Fibroblast of the aortic adventitia (primary cell): ENCODE measurements at regions not wholly inside any gene's neighbourhood (a gene's known extent, or its start where the extent isn't known, plus 50 kb on each side); places are given as distances from the start of the nearest gene placed in this dataset.

ENCODE experiments used
- DNase-seq: peaks from one replicate; pipeline ENCODE4 v3.0.0-alpha.2; 2010; ENCODE audit warnings: low read depth
- H3K4me3 ChIP-seq: 2 replicates; pipeline ENCODE4 v1.5.1; 2011; ENCODE audit warnings: low read depth, mild to moderate bottlenecking, control low read depth, low read length, moderate library complexity
- TF ChIP-seq, protein P1 (sequence below): IDR thresholded peaks from 2 replicates; pipeline ENCODE4 v1.5.1; 2011; ENCODE audit warnings: mild to moderate bottlenecking, low read length, control low read depth, inconsistent platforms; ENCODE audit not compliant: insufficient read depth

- DNase-seq: no peak
- H3K4me3 ChIP-seq: no peak overlapping the region
- TF ChIP-seq, protein P1, sequence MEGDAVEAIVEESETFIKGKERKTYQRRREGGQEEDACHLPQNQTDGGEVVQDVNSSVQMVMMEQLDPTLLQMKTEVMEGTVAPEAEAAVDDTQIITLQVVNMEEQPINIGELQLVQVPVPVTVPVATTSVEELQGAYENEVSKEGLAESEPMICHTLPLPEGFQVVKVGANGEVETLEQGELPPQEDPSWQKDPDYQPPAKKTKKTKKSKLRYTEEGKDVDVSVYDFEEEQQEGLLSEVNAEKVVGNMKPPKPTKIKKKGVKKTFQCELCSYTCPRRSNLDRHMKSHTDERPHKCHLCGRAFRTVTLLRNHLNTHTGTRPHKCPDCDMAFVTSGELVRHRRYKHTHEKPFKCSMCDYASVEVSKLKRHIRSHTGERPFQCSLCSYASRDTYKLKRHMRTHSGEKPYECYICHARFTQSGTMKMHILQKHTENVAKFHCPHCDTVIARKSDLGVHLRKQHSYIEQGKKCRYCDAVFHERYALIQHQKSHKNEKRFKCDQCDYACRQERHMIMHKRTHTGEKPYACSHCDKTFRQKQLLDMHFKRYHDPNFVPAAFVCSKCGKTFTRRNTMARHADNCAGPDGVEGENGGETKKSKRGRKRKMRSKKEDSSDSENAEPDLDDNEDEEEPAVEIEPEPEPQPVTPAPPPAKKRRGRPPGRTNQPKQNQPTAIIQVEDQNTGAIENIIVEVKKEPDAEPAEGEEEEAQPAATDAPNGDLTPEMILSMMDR: no peak
Observed at GRCh38 chr3:178238179-178238578, 298.1 kb upstream of the KCNMB2 start.

GRCh38 chr3:178244733-178245709, 291.2 kb upstream of the KCNMB2 start:
- TF ChIP-seq, protein P1: no peak
- peak; percentile 8 for DNase-seq
- no peak overlapping the region for H3K4me3 ChIP-seq

DNA sequence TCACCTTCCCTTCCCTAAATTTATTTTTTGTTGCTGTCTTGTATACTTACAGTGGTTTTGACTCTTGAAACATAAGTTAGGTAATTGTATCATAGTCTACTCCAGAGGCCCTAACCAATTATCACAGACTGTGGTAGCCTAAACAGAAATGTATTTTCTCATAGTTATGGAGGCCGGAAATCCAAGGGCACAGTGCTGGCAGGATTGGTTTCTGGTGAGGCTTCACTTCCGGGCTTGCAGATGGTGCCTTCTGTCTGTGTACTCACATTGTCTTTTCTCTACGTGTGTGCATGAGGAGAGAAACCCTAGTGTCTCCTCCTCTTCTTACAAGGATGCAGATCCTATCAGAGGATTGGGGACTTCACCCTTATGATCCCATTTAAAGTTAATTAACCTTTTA, 290.2 kb upstream of the KCNMB2 start:
- DNase-seq: no peak
- TF ChIP-seq, protein P1: no peak
- no peak overlapping the region for H3K4me3 ChIP-seq

- peak; percentile 73 for DNase-seq
- H3K4me3 ChIP-seq: no peak overlapping the region
- TF ChIP-seq, protein P1: no peak
Observed at GRCh38 chr3:178255315-178255714, 280.9 kb upstream of the KCNMB2 start.

GRCh38 chr3:178257491-178257890, 278.7 kb upstream of the KCNMB2 start:
- H3K4me3 ChIP-seq: no peak overlapping the region
- TF ChIP-seq, protein P1: no peak
- DNase-seq: no peak

- no peak for DNase-seq
- TF ChIP-seq, protein P1: no peak
- H3K4me3 ChIP-seq: no peak overlapping the region
Observed at GRCh38 chr3:178258121-178258520, 278.1 kb upstream of the KCNMB2 start.
